GM18505 (cell line): ENCODE measurements at regions not wholly inside any gene's neighbourhood (a gene's known extent, or its start where the extent isn't known, plus 50 kb on each side); places are given as distances from the start of the nearest gene placed in this dataset.

Source experiments
- ATAC-seq: cut with Tn5 transposase; IDR thresholded peaks from one replicate; pipeline ENCODE4 v1.9.1; 2021; ENCODE audit not compliant: unreplicated experiment
- POLR2A ChIP-seq: IDR thresholded peaks from 4 replicates; pipeline ENCODE4 v1.6.1; 2011; ENCODE audit warnings: borderline replicate concordance; ENCODE audit not compliant: insufficient read depth, insufficient read length; ENCODE audit errors: extremely low read depth

- no peak for TF ChIP-seq POLR2A
- peak; percentile 94 for ATAC-seq
These were observed 603.2 kb downstream of the RNF144B start for GRCh38 chr6:18990059-18990978.

DNA sequence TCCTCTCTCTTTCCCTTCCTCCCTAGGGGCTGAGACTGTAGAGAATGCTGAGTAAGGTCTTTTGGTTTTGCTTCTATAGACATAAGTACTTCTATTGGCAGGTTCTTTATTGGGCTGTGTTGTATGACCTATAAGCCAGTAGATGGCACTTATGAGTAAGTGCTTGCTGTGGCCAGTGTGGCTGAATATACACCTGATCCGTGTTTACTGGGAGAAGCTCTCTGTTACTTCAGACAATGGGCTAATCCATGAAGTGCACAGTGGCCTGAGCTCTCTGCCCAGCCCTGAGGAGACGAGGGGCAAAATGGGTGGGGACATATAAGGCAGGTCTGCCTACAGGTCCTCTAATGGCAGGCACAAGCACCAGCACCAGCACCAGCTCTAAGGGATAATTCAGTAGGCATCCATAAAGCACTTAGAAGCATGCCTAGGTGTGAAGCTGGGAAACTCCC is 610.3 kb downstream of the RNF144B start:
- no peak for TF ChIP-seq POLR2A
- ATAC-seq = peak; percentile 97

DNA sequence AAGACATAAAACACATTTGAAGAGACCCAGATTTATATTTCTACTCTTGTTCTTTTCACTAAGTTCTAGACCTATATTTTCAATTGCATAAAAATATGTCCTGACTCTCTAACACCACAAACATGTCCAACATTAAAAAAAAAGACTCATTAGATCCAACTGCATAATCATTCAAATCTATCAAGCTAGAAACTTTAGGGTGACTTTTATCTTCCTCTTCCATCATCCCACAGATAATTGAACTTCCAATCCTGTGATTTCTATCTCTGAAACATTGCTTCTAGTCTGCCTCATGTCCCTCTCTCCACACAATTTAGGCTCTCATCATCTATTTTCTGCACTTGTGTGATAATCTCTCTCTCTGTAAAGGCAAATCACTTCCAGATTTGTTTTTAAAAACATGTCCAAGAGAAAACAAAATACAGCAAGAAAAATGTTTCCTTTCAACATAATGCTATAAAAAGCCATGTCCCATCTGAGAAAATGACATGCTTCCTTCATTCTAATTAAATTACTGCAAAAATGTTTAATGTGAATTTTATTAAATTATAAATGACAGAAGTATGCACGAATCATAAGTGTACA is 615.9 kb downstream of the RNF144B start:
- no peak for ATAC-seq
- no peak for TF ChIP-seq POLR2A

GRCh38 chr6:19004176-19004575 is 617.0 kb downstream of the RNF144B start:
- no peak for TF ChIP-seq POLR2A
- no peak for ATAC-seq

DNA sequence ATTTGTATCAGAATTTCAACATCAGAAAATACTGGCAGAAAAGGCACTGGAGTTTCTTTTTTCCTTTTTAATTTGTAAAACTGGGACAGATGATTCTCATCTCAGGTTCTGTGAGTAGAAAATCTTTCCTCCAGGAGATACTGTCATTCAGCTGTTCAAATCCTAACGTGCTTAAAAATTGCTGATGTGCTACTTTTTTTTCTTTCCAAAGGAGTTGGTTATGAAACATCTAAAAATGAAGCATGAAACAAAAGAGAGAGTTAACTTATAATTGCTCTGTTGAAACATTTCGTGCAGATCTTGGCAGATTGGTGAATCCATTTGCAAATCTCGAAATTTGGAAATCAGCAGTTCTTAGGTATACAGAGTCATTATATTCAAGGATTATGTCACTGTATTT is 622.6 kb downstream of the RNF144B start:
- no peak for ATAC-seq
- no peak for TF ChIP-seq POLR2A

GRCh38 chr6:19013026-19013705 is 626.0 kb downstream of the RNF144B start:
- ATAC-seq = no peak
- TF ChIP-seq POLR2A = no peak

DNA sequence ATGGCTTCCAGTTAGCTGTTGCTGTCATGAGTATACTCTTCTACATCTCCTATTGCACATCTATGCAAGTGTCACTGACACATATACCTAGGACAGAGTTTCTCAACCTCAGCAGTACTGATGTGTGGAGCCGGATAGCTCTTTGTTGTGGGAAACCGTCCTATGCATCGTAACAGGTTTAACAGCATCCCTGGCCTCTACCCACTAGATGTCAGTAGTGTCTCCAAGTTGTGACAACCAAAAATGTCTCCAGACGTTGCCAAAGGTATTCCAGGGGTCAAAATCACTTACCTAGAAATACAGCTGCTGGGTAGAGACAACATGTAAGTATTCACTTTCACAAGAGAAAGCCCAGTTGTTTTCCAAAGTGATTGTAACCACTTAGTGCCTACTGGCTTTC is 637.6 kb downstream of the RNF144B start:
- ATAC-seq = no peak
- no peak for TF ChIP-seq POLR2A

GRCh38 chr6:19028201-19028600 is 641.1 kb downstream of the RNF144B start:
- no peak for ATAC-seq

GRCh38 chr6:19032591-19033295 is 645.6 kb downstream of the RNF144B start:
- ATAC-seq = no peak
- TF ChIP-seq POLR2A = no peak

More at GRCh38 chr6:19028201-19028600, 641.1 kb downstream of the RNF144B start:
- TF ChIP-seq POLR2A = no peak

DNA sequence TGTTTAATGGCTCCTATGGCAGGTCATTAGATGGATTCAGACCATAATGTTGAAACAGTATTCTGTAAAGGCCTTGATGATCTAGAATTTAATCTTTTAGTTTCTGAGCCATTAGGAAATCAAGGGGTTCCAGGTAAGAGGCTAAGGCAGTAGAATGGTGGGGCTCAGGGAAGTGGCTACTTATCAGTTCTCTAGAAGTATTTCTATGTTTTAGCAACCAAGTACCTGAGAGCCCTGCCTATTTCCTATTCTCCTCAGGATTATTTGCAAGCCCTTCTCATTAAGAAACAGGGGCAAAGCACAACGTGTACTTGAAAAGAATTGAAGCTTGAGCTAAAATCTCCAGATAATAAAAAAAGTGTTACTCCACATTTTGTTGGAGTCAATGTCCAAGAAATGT is 646.5 kb downstream of the RNF144B start:
- no peak for ATAC-seq

DNA sequence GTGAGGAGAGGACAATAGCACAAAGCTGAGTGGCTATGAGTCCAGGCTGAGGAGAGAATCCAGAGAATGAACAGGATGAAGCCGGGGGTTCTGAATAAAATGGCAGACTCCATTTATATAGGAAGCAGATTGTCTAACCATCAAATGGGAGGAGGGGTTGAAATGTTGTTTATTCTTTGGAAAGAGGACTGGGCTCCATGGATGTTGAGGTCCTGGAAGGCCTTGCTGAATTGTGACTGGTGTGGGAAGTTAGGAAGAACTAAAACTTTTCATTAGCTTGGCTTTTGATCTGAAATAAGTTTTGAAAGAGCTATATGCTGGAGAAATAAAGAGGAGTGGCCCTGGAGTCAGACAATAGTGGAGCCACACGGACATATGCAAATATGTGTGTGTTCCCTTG is 647.8 kb downstream of the RNF144B start:
- no peak for ATAC-seq
- TF ChIP-seq POLR2A = no peak

More for the DNA sequence above, 646.5 kb downstream of the RNF144B start:
- no peak for TF ChIP-seq POLR2A

DNA sequence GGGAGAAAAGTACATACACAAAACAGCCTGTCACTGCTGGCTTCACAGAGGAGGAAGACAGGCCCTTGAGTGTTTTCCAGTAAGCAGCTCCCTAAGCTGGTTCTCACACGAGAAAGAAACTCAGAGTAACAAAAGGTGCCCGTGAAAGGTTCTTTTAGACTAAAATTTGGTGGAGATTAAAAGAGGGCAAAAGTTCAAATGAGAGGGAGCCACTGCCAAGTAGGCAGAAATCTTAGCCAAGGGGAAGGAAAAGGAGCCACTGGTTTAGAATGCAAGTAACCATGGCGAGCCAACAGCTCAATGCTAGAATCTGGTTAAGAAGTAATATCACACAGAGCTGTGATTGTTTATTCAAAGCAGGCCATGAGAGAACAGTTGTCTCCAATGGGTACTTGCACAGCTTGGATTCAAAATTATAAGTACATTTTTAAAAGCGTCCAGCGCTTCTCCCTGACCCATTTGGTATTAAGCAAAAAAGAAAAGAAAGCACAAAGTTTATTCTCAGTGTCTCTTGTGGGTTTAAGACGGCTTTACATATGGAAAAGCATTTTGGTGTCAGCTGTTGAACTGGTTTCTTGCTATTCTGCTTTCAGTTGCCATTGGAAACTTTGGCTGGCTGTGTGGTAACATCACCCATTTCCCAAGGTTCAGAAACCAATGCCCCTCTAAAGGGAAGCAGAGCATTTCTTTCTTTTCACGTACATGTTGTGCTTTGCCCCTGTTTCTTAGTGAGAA is 648.5 kb downstream of the RNF144B start:
- ATAC-seq = no peak
- no peak for TF ChIP-seq POLR2A

- ATAC-seq = no peak
- no peak for TF ChIP-seq POLR2A
These were observed 649.0 kb downstream of the RNF144B start for GRCh38 chr6:19036196-19036555.

GRCh38 chr6:19037607-19038006 is 650.5 kb downstream of the RNF144B start:
- ATAC-seq = no peak
- no peak for TF ChIP-seq POLR2A
